EL (cell line): ENCODE measurements at regions not wholly inside any gene's neighbourhood (a gene's known extent, or its start where the extent isn't known, plus 50 kb on each side); places are given as distances from the start of the nearest gene placed in this dataset.
A peak's percentile ranks its signal among the peaks of the same experiment; 100 is the strongest.

Experiments used
- DNase-seq: peaks from one replicate; pipeline ENCODE4 v3.0.0-alpha.2; 2016

GRCh38 chr11:11755871-11756270 is 85.9 kb upstream of the USP47 start:
- no peak for DNase-seq

- no peak for DNase-seq
Observed at GRCh38 chr11:11752679-11753078, 89.1 kb upstream of the USP47 start.

- no peak for DNase-seq
Observed at GRCh38 chr11:11750017-11750878, 91.5 kb upstream of the USP47 start.

DNA sequence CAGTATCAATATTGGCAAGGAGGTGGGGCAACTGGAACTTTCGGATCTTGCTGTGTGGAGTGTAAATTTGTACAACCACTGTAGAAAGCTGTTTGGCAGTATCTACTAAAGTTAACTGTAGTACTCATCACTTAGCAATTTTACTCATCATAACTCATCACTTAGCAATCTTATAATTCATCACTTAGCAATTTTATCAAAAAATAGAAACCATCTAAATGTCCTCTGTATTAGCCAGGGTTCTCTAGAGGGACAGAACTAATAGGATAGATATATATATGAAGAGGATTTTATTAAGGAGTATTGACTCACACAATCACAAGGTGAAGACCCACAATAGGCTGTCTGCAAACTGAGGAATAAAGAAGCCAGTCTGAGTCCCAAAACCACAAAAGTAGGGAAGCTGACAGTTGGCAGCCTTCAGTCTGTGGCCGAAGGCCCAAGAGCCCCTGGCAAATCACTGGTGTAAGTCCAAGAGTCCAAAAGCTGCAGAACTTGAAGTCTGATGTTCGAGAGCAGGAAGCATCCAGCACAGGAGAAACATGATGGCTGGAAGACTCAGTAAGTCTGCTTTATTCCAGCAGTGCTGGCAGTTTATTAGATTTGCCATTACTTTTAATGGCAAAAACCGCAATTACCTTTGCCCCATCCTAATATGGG is 92.9 kb upstream of the USP47 start:
- peak; percentile 58 for DNase-seq

DNA sequence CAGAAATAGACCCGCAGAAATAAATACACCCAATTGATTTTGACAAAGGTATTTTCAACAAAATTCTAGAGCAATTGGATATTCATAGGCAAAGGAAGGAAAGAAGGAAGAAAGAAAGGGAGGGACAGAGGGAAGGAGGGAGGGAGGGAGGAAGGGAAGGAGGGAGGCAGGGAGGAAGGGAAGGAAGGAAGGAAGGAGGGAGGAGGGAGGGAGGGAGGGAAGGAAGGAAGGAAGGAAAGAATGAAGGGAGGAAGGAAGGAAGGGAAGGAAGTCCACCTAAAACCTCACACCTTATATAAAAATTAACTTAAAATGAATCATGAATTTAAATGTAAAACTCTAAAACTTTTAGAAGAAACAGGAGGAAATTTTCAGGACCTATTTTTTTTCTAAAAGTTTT is 94.2 kb upstream of the USP47 start:
- DNase-seq: no peak

GRCh38 chr11:11746449-11746848 is 95.3 kb upstream of the USP47 start:
- no peak for DNase-seq

- DNase-seq: no peak
Observed at GRCh38 chr11:11743216-11743615, 98.6 kb upstream of the USP47 start.

DNA sequence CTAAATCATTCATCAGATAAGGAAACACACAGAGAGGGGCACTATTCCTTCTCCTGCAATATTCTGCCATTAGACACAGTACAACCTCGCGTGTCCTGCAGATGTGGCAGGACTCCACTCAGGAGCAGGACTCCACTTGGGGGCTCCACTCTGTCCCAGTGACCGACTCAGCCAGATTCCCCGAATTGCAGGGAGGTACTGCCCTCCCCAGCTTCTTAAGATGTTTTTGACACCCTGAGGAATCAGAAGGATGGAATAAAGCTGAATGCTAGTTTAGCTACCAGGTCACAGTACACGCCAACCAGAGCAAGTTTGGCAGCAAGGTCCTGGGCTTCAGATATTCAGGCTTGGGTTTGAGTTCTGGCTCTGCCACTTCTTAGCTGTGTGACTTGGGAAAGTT is 99.3 kb upstream of the USP47 start:
- DNase-seq: no peak

GRCh38 chr11:11740836-11741235 is 100.9 kb upstream of the USP47 start:
- DNase-seq: no peak

- no peak for DNase-seq
Observed at GRCh38 chr11:11740073-11740702, 101.6 kb upstream of the USP47 start.

DNA sequence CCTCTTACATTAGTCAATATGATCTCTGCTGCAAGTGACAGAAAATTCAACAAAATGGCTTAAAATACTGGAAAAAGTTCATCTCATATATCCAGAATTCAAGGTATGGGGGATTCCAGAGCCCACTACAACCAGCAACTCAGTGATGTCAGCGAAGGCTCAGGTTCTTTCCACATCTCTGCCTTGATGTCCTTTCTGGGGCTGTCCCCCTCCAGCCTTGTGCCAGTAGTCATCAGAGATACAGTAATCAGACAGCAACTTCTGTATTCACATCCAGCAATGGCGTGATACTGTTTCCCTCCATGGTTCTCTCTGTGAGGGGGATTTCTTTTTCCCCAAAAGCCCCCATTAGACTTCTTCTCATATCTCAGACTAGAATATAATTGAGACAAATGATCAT is 103.4 kb upstream of the USP47 start:
- DNase-seq: no peak

GRCh38 chr11:11735586-11735985 is 106.2 kb upstream of the USP47 start:
- no peak for DNase-seq

GRCh38 chr11:11733246-11733747 is 108.5 kb upstream of the USP47 start:
- DNase-seq: no peak

- DNase-seq: no peak
Observed at GRCh38 chr11:11732116-11732515, 109.7 kb upstream of the USP47 start.

- peak; percentile 57 for DNase-seq
Observed at GRCh38 chr11:11731311-11732083, 109.7 kb upstream of the GALNT18 start.

- DNase-seq: no peak
Observed at GRCh38 chr11:11728386-11728785, 106.6 kb upstream of the GALNT18 start.

DNA sequence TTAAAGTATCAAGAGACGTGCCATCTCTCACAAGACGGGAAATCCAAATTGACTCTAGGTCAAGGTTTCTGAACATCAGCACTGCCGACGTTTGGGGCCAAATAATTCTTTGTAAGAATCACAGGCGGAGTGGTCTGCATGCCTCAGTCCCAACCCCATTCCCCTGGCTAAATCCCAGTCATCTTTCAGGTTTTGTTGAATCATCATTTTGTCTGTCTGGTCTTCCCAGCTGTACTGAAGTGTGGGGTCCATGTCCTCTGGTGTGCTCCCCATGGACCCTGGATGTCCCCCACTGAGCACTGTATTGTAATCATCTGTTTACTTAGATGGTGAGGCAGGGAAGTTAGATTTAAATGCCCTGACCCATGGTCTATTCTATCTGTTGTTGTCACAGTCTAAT is 103.6 kb upstream of the GALNT18 start:
- DNase-seq: no peak

DNA sequence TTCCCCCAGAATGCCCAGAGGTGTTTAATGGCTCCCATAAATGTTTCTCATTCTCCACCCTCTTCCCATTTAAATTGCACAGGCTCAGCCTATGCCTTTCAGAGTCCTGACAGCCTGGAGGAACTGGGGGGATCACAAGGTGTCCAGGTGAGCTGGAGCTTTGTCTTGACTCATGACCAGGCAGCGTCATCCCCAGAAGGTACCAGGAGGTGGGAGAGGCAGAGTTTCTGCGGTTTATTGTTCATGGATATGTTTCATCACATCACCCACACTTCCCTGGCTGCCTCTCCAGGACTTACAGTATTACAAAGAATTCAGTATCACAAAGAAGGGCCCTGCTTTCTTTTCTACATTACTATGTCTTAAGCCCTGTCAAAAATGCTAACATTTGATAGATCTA is 103.2 kb upstream of the GALNT18 start:
- DNase-seq: no peak

- DNase-seq: no peak
Observed at GRCh38 chr11:11722861-11723260, 101.1 kb upstream of the GALNT18 start.

DNA sequence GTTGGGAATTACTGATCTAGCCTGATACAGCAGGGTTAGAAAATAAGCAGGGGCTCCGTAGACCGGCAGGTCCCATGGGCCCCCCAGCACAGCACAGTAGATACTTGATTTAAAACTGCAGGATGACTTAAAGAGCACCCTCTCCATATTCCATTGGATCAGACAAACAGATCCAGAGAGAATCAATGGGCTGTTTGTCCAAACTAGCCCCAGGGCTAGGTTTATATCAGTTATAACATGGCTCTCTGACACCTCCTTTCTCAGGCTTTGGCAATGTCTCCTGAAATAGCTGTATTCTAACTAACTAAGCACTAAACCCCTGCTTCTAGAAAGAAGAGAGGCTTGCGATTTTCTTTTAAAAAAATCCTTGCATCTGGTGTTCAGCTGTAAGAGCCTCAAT is 100.4 kb upstream of the GALNT18 start:
- no peak for DNase-seq

- no peak for DNase-seq
Observed at GRCh38 chr11:11718511-11718910, 96.7 kb upstream of the GALNT18 start.

DNA sequence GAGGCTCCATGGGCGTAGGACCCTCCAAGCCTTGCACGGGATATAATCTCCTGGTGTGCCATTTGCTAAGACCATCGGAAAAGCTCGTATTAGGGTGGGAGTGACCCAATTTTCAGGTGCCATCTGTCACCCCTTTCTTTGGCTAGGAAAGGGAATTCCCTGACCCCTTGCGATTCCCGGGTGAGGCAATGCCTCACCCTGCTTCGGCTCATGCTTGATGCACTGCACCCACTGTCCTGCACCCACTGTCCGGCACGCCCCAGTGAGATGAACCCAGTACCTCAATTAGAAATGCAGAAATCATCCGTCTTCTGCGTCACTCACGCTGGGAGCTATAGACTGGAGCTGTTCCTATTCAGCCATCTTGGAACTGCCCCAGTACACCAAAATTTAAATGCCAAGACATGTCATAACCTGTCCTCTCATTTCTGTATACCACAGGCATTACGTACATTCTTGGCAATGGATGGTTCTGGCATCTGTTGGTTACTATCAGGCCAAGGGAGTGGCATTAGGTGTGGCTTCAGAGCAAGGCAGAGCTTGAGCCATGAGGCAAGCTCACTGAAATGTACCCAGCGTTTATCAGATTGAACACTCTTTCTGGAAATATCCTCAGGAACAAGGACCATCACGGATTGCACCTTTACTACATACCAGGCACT is 95.4 kb upstream of the GALNT18 start:
- no peak for DNase-seq
